ENCODE measurements at regions not wholly inside any gene's neighbourhood (a gene's known extent, or its start where the extent isn't known, plus 50 kb on each side); places are given as distances from the start of the nearest gene placed in this dataset.

GRCh38 chr17:77755410-77755963 lies 203.0 kb upstream of the TNRC6C start:
- DNase-seq (ENCODE audit: low spot score), result no peak
- Histone ChIP-seq H3K4me1 (ENCODE audit: control insufficient read depth in 2 of 2, insufficient read depth in 1 of 2, low read depth in 1 of 2, low read length in 2 of 2) (peaks cover 0 to 6% of the 10 kb centered on the region in 2 donors), H4K91ac (ENCODE audit: low read depth, low read length, poor library complexity) (no peak overlapping the region), H2BK120ac (ENCODE audit: low read depth, low read length) (peak overlapping the region; percentile 69), H3K18ac (ENCODE audit: low read length) (peak overlapping the region; percentile 79), H3K14ac (ENCODE audit: low read length) (no peak overlapping the region), H3K27ac (replicated peaks; ENCODE audit: low read length) (no peak overlapping the region), H2BK12ac (ENCODE audit: low read length) (no peak overlapping the region), H3K9ac (ENCODE audit: low read depth, low read length, poor library complexity) (no peak overlapping the region), H3K23ac (ENCODE audit: low read depth, low read length, poor library complexity) (no peak overlapping the region), H4K8ac (ENCODE audit: low read depth, low read length) (no peak overlapping the region), H3K27me3 (ENCODE audit: control insufficient read depth in 3 of 3, insufficient read depth in 3 of 3, low read depth in 1 of 3, low read length in 3 of 3) (no peaks in the 10 kb centered on the region), H3K4ac (ENCODE audit: low read length) (no peak overlapping the region), H2BK5ac (ENCODE audit: low read length) (peak overlapping the region; percentile 15), H3K36me3 (replicated peaks in 1 of 2; ENCODE audit: control insufficient read depth in 2 of 2, insufficient read depth in 2 of 2, low read length in 2 of 2) (no peaks in the 10 kb centered on the region), H3K9me3 (replicated peaks in 1 of 2; ENCODE audit: control insufficient read depth in 2 of 2, insufficient read depth in 1 of 2, low read depth in 1 of 2, low read length in 2 of 2) (no peaks in the 10 kb centered on the region), H2AFZ (ENCODE audit: low read length) (no peak overlapping the region), H3K79me1 (ENCODE audit: low read depth, low read length) (no peaks in the 10 kb centered on the region), H3K4me3 (ENCODE audit: low read length in 2 of 2) (no peak overlapping the region), H2AK5ac (ENCODE audit: low read depth, low read length) (no peak overlapping the region), H3K4me2 (ENCODE audit: insufficient read depth, low read length, poor library complexity, severe bottlenecking) (no peak overlapping the region), H2BK15ac (ENCODE audit: low read length) (peak overlapping the region; percentile 70)
- WGBS, 2 donors (ENCODE audit: extremely low coverage in 2 of 2, insufficient read length in 2 of 2, insufficient replicate concordance in 1 of 2), result no CpG with 5 or more reads among the region's 9 CpGs

- Histone ChIP-seq H4K91ac (ENCODE audit: low read depth, low read length, poor library complexity) (no peak overlapping the region), H3K18ac (ENCODE audit: low read length) (peak overlapping the region; percentile 79), H2BK12ac (ENCODE audit: low read length) (no peak overlapping the region), H3K23ac (ENCODE audit: low read depth, low read length, poor library complexity) (no peak overlapping the region), H3K14ac (ENCODE audit: low read length) (no peak overlapping the region), H2BK120ac (ENCODE audit: low read depth, low read length) (peak overlapping the region; percentile 69), H3K9ac (ENCODE audit: low read depth, low read length, poor library complexity) (no peak overlapping the region), H2BK15ac (ENCODE audit: low read length) (peak overlapping the region; percentile 70), H3K79me1 (ENCODE audit: low read depth, low read length) (no peaks in the 10 kb centered on the region), H3K4me2 (ENCODE audit: insufficient read depth, low read length, poor library complexity, severe bottlenecking) (no peak overlapping the region), H2BK5ac (ENCODE audit: low read length) (peak overlapping the region; percentile 15), H3K4me1 (ENCODE audit: control insufficient read depth in 2 of 2, insufficient read depth in 1 of 2, low read depth in 1 of 2, low read length in 2 of 2) (peaks cover 0 to 6% of the 10 kb centered on the region in 2 donors), H3K27me3 (ENCODE audit: control insufficient read depth in 3 of 3, insufficient read depth in 3 of 3, low read depth in 1 of 3, low read length in 3 of 3) (no peaks in the 10 kb centered on the region), H3K27ac (replicated peaks; ENCODE audit: low read length) (no peak overlapping the region), H2AFZ (ENCODE audit: low read length) (no peak overlapping the region), H2AK5ac (ENCODE audit: low read depth, low read length) (no peak overlapping the region), H3K9me3 (replicated peaks in 1 of 2; ENCODE audit: control insufficient read depth in 2 of 2, insufficient read depth in 1 of 2, low read depth in 1 of 2, low read length in 2 of 2) (no peaks in the 10 kb centered on the region), H4K8ac (ENCODE audit: low read depth, low read length) (no peak overlapping the region), H3K36me3 (replicated peaks in 1 of 2; ENCODE audit: control insufficient read depth in 2 of 2, insufficient read depth in 2 of 2, low read length in 2 of 2) (no peaks in the 10 kb centered on the region), H3K4ac (ENCODE audit: low read length) (no peak overlapping the region), H3K4me3 (ENCODE audit: low read length in 2 of 2) (no peak overlapping the region)
- no CpG with 5 or more reads among the region's 5 CpGs for WGBS, 2 donors (ENCODE audit: extremely low coverage in 2 of 2, insufficient read length in 2 of 2, insufficient replicate concordance in 1 of 2)
- DNase-seq (ENCODE audit: low spot score), result no peak
Measured at GRCh38 chr17:77756028-77756427, 202.5 kb upstream of the TNRC6C start.

- Histone ChIP-seq H2BK120ac (ENCODE audit: low read depth, low read length) (no peak overlapping the region), H3K27me3 (ENCODE audit: control insufficient read depth in 3 of 3, insufficient read depth in 3 of 3, low read depth in 1 of 3, low read length in 3 of 3) (no peaks in the 10 kb centered on the region), H3K9me3 (replicated peaks in 1 of 2; ENCODE audit: control insufficient read depth in 2 of 2, insufficient read depth in 1 of 2, low read depth in 1 of 2, low read length in 2 of 2) (no peaks in the 10 kb centered on the region), H3K79me1 (ENCODE audit: low read depth, low read length) (no peaks in the 10 kb centered on the region), H3K4me1 (ENCODE audit: control insufficient read depth in 2 of 2, insufficient read depth in 1 of 2, low read depth in 1 of 2, low read length in 2 of 2) (peaks cover 0 to 6% of the 10 kb centered on the region in 2 donors), H3K4me2 (ENCODE audit: insufficient read depth, low read length, poor library complexity, severe bottlenecking) (no peak overlapping the region), H3K18ac (ENCODE audit: low read length) (peak overlapping the region; percentile 86), H3K23ac (ENCODE audit: low read depth, low read length, poor library complexity) (no peak overlapping the region), H4K91ac (ENCODE audit: low read depth, low read length, poor library complexity) (no peak overlapping the region), H3K27ac (replicated peaks; ENCODE audit: low read length) (no peak overlapping the region), H2AFZ (ENCODE audit: low read length) (no peak overlapping the region), H3K14ac (ENCODE audit: low read length) (peak overlapping the region; percentile 42), H2BK5ac (ENCODE audit: low read length) (no peak overlapping the region), H2BK15ac (ENCODE audit: low read length) (peak overlapping the region; percentile 81), H2AK5ac (ENCODE audit: low read depth, low read length) (peak overlapping the region; percentile 92), H3K4me3 (ENCODE audit: low read length in 2 of 2) (no peak overlapping the region), H4K8ac (ENCODE audit: low read depth, low read length) (no peak overlapping the region), H2BK12ac (ENCODE audit: low read length) (peak overlapping the region; percentile 76), H3K36me3 (replicated peaks in 1 of 2; ENCODE audit: control insufficient read depth in 2 of 2, insufficient read depth in 2 of 2, low read length in 2 of 2) (no peaks in the 10 kb centered on the region), H3K4ac (ENCODE audit: low read length) (no peak overlapping the region), H3K9ac (ENCODE audit: low read depth, low read length, poor library complexity) (no peak overlapping the region)
- no CpG with 5 or more reads among the region's 10 CpGs for WGBS, 2 donors (ENCODE audit: extremely low coverage in 2 of 2, insufficient read length in 2 of 2, insufficient replicate concordance in 1 of 2)
- DNase-seq (ENCODE audit: low spot score), result no peak
Measured at GRCh38 chr17:77756846-77757560, 201.5 kb upstream of the TNRC6C start.

- H3K14ac ChIP-seq (ENCODE audit: low read length), result no peak overlapping the region
- no peak overlapping the region for H3K4me2 ChIP-seq (ENCODE audit: insufficient read depth, low read length, poor library complexity, severe bottlenecking)
- H2AK5ac ChIP-seq (ENCODE audit: low read depth, low read length), result peak overlapping the region; percentile 13
- H3K27me3 ChIP-seq (ENCODE audit: control insufficient read depth in 3 of 3, insufficient read depth in 3 of 3, low read depth in 1 of 3, low read length in 3 of 3), result no peaks in the 10 kb centered on the region
- H2AFZ ChIP-seq (ENCODE audit: low read length), result no peak overlapping the region
- no peak overlapping the region for H3K9ac ChIP-seq (ENCODE audit: low read depth, low read length, poor library complexity)
- H4K91ac ChIP-seq (ENCODE audit: low read depth, low read length, poor library complexity), result no peak overlapping the region
- peaks cover 0 to 6% of the 10 kb centered on the region in 2 donors for H3K4me1 ChIP-seq (ENCODE audit: control insufficient read depth in 2 of 2, insufficient read depth in 1 of 2, low read depth in 1 of 2, low read length in 2 of 2)
- no peaks in the 10 kb centered on the region for H3K36me3 ChIP-seq (replicated peaks in 1 of 2; ENCODE audit: control insufficient read depth in 2 of 2, insufficient read depth in 2 of 2, low read length in 2 of 2)
- H3K23ac ChIP-seq (ENCODE audit: low read depth, low read length, poor library complexity), result no peak overlapping the region
- DNase-seq (ENCODE audit: low spot score), result no peak
- WGBS, 2 donors (ENCODE audit: extremely low coverage in 2 of 2, insufficient read length in 2 of 2, insufficient replicate concordance in 1 of 2), result no CpG with 5 or more reads among the region's 7 CpGs
- H2BK12ac ChIP-seq (ENCODE audit: low read length), result no peak overlapping the region
- no peaks in the 10 kb centered on the region for H3K79me1 ChIP-seq (ENCODE audit: low read depth, low read length)
- no peak overlapping the region for H3K4me3 ChIP-seq (ENCODE audit: low read length in 2 of 2)
- no peak overlapping the region for H2BK15ac ChIP-seq (ENCODE audit: low read length)
- peak overlapping the region; percentile 4 for H2BK5ac ChIP-seq (ENCODE audit: low read length)
- no peak overlapping the region for H4K8ac ChIP-seq (ENCODE audit: low read depth, low read length)
- H3K9me3 ChIP-seq (replicated peaks in 1 of 2; ENCODE audit: control insufficient read depth in 2 of 2, insufficient read depth in 1 of 2, low read depth in 1 of 2, low read length in 2 of 2), result no peaks in the 10 kb centered on the region
- no peak overlapping the region for H3K27ac ChIP-seq (replicated peaks; ENCODE audit: low read length)
- H3K18ac ChIP-seq (ENCODE audit: low read length), result no peak overlapping the region
- H2BK120ac ChIP-seq (ENCODE audit: low read depth, low read length), result no peak overlapping the region
- no peak overlapping the region for H3K4ac ChIP-seq (ENCODE audit: low read length)
Measured at GRCh38 chr17:77757561-77757898, 201.0 kb upstream of the TNRC6C start.
